GM19452 (cell line): ENCODE measurements at regions not wholly inside any gene's neighbourhood (a gene's known extent, or its start where the extent isn't known, plus 50 kb on each side); places are given as distances from the start of the nearest gene placed in this dataset.

Experiments used
- ATAC-seq: cut with Tn5 transposase; IDR thresholded peaks from one replicate; pipeline ENCODE4 v1.9.1; 2021; ENCODE audit not compliant: unreplicated experiment

DNA sequence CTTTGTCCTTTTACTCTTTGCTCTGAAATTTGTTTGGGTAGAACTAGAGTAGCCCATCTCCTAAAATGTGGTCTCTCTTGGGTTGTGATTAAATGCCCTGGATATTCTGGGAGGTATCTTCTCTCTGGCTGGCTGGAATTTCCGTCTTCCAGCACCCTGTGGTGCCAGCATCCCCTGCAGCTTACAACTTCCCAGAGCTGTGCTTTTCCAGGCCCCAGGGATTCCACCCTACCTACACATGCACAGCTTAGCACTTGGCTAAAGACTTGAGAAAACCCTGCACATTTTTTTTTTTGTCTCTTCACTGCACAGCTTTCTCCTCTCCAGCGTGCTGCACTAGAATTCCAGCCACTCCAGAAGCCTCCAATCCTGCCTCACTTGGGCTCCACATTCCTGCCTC is 334.7 kb downstream of the IRS2 start:
- no peak for ATAC-seq

DNA sequence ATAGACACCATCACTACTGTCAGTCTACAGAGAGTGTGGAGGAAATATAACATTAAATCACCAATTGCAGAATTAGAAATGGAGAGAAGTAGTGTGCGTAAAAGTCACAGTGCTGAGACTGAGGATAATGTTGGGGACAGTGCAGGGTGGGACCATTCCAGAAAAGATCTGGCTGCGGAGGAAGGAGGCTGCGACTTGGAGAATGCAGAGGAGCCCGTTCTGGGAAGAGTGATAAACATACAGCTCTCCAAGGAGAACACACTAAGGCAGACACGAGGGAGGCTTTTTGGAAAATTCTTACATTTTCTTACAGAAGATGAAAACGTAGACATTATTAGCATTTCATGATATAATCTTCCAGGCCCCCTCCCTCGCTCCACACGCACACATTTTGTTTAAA is 337.8 kb downstream of the IRS2 start:
- no peak for ATAC-seq

DNA sequence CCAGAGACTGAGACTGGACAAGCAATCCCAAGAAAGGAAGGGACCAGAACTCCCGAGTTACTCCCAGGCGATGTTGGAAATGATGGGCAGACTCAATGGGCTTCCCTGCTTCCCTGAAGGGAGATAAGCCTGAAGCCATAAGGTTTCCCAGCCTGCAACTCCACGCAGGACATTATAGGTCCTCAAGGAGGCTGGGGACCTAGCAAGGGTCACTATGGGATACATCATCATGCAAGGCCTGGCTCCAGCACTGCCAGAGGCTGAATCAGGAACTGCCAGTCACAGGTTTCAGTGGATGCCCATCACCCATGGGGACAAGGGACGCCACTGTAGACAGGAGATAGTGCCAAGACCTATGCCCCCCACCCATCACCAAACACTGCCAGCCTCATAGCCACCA is 338.7 kb downstream of the IRS2 start:
- no peak for ATAC-seq

DNA sequence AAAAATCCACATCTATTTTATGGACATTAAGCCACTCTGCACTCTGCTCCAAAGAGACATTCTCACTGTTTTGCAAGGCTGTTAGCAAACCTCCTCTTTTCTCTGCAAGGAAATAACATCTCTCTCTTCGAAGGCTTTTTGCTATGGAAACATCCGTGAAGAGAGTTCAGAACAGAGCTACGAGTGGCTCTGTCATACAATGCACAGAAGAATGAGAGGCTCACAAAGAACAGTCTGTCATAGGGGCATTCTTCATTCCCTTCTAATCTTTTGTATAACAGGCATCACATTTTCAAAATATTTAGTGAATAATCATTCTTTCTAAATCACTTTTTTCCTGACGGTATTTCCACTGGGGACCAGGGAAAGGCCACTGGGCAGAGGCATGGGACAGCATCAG is 346.1 kb downstream of the IRS2 start:
- ATAC-seq, result no peak

- no peak for ATAC-seq
Measured at GRCh38 chr13:109439813-109440212, 346.6 kb downstream of the IRS2 start.

DNA sequence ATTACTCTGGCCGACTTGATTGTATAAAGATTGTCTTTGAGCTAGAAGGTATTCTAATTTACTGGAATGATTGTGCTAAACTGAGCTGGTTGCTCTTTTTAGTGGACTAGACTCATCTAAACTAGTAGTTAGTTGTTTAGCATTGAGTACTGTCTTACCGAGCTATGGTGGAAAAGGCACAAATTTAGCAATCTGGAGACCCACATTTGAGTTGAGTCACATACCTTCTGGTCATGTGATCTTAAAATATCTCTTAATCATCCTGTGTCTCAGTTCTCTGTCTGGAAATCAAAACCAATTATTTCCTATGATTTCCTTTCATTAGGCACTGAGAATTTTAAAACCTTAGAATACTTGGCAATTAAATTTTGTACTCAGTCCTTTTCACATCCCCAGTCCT is 349.5 kb downstream of the IRS2 start:
- no peak for ATAC-seq

DNA sequence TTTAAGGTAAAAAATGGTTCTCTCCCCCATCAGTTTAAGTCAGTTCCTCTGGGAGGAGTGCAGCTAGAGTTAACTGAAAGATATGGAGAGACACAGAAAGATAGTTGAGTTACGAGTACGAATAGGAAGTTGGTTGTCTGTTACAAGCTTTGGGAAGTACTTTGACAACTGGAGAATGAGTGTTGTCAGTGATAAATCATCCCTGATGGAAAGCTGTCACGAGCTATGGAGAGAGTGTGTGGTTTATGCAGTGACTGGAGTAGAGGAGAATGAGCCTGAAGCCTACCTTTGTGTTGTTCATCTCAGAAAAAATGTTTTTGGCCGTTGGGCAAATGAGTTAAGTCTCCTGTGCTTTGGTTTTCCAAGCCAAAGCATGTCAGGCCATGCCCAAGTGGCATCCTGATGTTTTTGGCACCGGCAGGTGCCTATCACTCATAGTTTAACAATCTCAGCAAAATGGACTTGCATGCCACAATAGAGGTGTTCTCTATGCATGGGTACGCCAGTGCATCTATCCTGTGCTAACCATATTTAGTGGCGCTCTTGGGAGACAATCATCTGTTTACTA is 350.2 kb downstream of the IRS2 start:
- no peak for ATAC-seq

DNA sequence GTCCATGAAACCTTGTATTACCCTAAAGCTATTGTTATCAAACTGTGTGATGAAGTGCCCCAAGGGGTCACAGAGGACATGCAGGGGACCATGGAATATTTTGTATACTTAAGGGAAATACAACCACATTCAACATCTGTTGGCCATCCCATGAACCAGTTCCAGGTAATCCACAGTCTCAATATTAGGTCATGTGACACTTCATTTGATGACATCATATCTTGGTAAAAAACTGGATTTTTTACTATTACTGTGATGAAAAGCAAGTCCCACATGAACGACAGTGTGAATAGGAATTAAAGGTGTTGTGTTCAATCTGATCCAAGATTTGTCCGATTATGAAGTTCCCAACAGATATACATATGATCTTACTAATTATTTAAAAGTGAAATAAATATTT is 355.2 kb downstream of the IRS2 start:
- ATAC-seq, result no peak

DNA sequence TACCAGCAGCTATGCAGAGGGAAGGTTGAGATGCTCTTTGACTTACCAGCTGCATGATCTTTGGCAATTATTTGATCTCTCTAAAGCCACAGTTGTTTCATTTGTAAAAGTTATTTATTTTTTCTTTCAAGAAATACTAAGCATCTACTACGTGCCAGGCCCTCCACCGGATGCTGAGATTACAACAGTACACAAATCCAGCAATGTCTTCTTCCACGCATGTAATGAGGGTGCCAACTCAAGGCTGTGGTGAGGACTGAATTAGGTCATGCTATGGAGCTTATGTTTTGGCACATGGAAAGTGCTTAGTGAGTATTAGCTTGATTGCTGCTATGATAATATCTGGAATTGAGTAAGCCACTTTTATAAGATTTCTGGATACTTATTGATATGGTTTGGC is 358.2 kb downstream of the IRS2 start:
- ATAC-seq, result no peak

- no peak for ATAC-seq
Measured at GRCh38 chr13:109427695-109428094, 358.7 kb downstream of the IRS2 start.

DNA sequence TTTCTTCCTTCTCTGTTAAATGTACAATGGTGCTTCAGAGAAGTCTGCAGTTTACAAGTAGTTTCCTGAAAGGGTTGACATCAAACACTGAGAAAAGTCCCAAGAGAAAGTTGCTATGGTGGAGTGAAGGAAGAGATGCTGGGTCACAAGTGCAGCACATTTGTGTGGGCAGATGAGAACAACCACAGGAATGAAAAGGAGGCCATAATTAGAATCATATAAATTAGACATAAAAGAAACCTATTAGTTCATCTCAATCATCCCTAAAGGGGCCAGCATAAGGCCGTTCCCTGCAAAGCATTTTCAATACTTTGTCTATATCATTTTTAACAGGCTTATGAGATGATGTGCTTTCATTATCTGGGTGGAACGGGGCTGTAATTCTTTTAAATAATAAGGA is 359.2 kb downstream of the IRS2 start:
- no peak for ATAC-seq

DNA sequence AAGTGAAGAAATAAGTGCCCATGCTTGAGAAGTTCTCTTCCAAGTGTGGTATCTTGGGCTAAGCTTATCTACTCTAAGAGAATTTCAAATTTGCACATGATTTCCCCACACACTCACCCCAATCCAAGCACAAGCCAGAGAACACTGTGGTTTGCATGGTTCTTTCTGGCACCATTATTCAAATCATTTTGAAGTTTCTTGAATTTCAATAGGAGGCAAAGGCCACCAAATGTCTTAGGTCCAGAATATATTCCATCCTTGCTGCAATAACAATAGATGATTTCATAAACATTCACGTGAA is 359.7 kb downstream of the IRS2 start:
- no peak for ATAC-seq

DNA sequence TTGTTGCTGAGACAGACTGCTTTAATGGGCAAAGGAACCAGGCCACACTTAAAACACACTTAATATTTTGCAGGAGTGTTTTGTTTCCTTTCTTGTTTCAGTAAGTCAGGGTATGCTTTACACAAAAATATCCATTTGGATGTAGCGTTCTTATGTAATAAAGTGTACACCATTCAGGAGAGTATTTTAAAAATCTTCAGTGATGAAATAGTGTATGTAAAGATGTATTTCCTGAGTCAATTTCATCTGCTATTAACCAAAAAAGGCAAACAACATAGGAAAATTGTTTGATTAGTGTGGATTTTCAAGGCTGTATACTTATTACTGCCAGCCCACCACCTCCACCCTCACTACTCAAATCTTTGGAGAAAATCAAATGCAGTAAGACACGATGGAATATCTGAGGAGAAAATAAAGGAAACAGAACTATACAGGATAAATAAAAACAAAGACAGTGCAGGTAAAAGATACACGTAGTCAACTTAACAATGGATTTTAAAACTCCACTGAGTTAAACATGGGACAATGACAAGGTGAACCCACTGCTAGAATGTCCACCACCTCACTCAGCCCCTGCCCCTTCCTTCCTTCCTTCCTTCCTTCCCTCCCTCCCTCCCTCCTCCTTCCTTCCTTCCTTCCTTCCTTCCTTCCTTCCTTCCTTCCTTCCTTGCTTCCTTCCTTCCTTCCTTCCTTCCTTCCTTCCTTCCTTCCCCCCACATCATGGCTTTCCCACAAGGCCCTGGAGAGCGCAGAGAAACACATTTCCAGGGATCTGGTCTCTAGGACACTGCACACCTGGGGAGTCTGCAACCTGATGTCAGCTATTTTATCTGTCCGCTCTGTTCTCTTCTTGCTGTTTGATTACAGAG is 360.3 kb downstream of the IRS2 start:
- ATAC-seq, result no peak

GRCh38 chr13:109422161-109422560 is 364.2 kb downstream of the IRS2 start:
- no peak for ATAC-seq

DNA sequence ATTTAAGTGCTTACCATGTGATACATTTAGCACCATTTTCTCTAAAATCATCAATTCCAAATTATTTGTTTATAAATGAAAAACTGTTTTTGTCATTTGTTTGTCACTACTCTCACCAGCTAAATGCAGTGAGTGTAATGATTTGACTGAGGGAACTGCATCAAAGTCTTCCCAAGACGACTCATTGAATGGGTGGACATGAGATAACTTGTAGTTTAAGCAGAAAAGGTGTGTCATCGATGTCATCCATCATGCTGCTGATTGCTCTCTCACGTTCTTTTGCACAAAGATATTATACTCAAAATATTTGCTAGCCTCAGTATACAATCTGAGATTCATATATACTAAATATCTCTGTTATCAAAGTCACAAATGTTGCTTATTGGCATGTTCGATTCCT is 366.5 kb downstream of the IRS2 start:
- no peak for ATAC-seq

DNA sequence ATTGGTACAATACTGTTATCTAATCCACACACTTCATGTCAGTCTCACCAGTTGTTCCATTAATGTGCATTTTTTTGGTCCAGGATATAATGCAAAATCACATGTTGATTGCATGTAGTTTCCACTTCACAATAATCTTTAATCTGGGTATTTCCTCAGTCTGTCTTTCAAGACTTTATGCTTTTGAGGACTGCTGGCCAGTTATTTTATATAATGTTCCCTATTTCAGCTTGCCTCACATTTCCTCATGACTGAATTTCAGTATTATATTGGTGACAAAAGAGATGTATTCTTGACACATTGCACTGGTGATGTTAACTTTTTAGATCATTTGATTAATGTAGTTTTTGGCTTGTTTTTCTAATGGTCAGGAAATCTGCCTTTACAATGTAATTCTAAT is 368.3 kb downstream of the IRS2 start:
- no peak for ATAC-seq

- ATAC-seq, result no peak
Measured at GRCh38 chr13:109416001-109416400, 370.4 kb downstream of the IRS2 start.

DNA sequence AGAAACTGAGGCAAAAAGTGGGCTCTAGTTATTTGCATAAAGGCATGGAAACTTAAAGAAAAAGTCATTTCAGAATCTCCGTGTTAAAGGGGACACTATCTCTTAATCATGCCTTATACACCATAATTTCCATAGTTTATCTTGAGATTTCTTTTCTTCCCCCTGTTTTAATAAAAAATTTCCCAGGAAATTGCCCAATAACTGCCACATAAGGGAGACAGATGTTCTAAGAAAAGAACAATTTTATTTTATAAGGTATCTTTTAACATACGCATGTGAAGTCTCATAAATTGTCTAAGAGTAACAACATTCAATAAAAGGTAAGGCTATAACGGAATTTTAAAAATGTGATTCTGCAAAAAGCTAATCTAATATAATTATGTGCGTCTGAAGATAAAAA is 371.3 kb downstream of the IRS2 start:
- ATAC-seq, result no peak

DNA sequence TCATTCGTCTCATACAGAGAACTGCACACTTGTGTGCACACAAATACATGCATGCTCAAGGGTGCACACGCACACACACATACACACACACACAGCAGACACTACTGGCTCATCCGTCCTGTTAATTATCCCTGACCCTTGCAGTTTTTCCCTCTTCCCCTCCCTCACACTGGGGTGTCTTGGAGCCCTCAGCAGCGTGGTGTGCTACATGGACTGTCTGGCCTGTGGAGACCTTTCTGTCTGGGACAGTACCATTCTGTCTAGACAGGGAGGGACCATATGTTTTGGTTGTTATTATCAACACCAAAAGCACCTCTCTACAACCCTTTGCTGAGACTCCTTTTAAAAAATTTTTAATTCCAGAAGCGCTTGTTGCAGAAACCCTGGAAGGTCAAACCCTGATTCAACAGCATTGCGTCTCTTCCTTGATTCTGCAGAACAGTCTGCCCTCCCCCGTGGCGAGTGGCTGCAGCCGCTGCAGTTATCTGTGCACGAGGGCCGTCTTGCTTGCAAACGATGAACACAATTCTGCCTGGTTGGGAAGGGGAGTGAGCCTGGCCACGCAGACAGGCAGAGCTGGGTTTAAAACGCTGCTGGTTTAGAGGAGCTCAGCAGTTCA is 374.0 kb downstream of the IRS2 start:
- no peak for ATAC-seq

GRCh38 chr13:109410868-109411267 is 375.5 kb downstream of the IRS2 start:
- ATAC-seq, result no peak

GRCh38 chr13:109408591-109409382 is 377.6 kb downstream of the IRS2 start:
- no peak for ATAC-seq
